Suppressor macrophage treated with lipopolysaccharide for 1 hour (primary cell): ENCODE measurements at regions not wholly inside any gene's neighbourhood (a gene's known extent, or its start where the extent isn't known, plus 50 kb on each side); places are given as distances from the start of the nearest gene placed in this dataset.

ENCODE experiments used
- DNase-seq, 3 donors: peaks; one replicate each; pipeline ENCODE4 v3.0.0-alpha.2; 2020 to 2022

- DNase-seq = no peak
These were observed 206.5 kb upstream of the PPP2R2D start for GRCh38 chr10:131694168-131694780.

- no peak for DNase-seq
These were observed 205.9 kb upstream of the PPP2R2D start for GRCh38 chr10:131694781-131695495.

DNA sequence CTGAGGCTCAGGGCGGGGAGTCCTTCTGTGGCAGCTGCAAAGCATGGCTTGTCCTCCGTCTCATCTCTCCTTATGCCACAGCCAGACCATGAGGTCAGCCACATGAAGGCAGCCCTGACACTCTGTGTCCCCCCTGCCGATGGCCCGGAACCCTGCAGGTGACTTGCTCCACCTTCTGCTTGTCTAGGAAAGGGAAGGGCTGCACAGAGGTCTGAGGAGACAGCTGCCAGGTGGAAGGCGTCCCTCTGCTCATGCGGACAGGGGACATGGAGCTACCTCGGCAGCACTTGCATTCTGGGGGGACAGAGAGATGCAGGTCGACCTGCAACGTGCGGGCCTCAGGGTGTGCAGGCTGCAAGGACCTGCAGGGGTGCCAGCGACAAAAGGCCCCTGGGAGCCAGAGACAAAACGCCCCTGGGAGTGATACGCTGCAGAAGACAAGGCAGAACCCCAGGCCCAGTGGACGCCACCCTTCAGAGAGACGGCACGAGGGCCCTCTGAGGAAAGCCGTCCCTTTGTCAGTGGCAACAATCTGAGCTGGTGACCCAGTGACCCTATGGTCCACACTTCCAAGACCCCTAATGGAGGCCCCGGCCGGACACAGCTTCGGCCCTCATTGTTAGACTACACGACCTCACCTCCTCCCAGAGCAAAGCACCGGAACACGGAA, 205.2 kb upstream of the PPP2R2D start:
- no peak for DNase-seq

DNA sequence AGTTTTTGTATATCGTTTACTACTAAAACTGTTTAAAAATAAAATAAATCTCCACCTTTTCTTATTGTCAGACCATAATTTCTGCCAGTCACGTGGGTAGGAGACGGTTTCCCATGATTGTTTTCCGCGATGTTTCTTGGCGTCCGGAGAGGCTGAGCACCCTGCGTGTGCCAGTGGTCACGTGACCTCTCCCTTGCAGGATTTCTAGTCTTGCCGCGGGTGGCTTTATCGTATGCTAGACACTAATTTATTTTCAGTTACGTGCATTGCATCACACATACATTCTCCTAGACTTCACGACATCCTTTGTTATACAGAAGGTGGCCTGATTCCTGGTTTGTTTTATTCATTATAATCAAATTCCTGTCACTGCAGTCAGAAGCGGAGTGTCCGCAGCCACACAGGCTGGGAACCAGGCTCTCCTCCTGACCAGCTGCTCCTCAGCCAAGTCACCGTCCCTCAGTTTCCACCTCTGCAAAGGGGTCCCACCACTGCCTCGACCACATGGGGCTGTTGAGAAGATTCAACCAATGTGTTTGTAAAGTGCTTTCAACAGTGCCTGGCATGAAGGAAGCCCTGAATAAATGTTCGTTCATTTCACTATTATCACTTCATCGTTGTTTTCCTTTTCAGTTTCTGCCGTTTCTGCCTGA, 203.2 kb upstream of the PPP2R2D start:
- no peak for DNase-seq

DNA sequence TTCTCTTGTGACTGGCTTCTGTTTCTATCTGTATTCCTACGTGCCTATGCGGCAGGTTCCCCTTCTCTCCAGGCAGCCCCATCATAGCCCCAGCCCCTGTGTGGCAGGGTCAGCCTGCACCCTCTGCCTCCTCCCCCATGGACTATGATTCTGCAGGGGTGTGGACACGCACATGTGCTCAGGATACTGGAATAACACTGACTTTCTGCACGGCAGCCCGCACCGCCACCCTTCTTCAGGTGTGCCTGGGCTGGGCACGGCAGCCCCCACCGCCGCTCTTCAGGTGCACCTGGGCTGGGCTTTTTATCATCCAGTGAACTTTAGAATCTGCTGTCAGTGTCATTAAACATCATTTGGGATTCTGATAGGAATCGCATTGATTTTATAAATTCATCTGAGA, 202.6 kb upstream of the PPP2R2D start:
- no peak for DNase-seq

DNA sequence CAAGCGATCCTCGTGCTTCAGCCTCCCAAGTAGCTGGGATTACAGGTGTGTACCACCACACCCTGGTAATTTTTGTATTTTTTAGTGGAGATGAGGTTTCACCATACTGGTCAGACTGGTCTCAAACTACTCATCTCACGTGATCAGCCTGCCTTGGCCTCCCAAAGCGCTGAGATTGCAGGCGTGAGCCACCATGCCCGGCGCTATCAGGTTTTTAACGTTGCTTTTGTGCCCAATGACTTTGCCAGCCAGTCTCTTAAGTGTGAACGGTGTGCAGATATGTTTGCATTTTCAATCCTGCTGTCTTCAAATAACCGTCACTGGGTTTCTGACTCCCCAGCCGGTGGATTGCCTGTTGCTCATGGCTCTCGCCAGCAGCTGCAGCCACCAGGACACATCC, 201.8 kb upstream of the PPP2R2D start:
- DNase-seq = no peak

GRCh38 chr10:131700032-131700431, 200.8 kb upstream of the PPP2R2D start:
- no peak for DNase-seq

- no peak for DNase-seq
These were observed 200.3 kb upstream of the PPP2R2D start for GRCh38 chr10:131700506-131700905.

DNA sequence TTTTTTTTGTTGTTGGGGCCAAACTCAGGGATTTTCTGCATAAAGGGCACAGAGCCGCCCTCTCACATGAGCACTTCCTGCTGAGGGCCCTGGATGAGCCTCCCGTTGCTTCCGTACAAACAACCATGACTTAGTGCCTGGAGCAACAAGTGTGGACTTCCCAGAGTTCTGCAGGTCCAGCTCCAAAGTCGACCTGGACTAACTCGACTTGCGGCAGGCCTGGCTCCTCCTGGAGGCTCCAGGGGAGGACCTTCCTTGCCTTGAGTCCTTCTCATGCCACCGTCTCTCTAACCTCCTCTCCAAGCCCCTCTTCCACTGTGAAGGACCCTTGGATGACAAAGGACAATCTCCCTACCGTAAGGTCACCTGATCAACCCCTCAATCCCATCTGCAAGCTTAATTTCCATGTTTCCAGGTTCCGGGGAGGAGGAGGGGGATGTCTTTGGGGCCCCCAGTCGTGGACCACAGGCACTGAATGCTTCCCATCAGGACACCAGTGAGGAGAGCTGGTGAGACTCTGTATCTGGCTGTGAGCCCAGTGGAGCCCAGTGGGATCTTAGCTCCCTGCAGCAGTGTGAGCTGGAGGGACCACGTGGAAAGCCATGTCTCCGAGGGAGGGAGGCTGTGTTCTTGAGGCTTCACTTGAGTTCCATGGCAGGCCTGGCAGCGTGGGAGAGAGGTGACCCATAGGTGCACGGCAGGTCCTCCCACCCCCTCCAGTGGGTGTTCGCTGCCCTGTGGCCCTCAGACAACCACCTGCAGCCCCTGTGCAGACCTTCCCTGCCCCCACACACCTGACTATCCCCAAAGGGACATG, 199.5 kb upstream of the PPP2R2D start:
- no peak for DNase-seq

GRCh38 chr10:131702531-131703356, 198.1 kb upstream of the PPP2R2D start:
- DNase-seq = no peak

DNA sequence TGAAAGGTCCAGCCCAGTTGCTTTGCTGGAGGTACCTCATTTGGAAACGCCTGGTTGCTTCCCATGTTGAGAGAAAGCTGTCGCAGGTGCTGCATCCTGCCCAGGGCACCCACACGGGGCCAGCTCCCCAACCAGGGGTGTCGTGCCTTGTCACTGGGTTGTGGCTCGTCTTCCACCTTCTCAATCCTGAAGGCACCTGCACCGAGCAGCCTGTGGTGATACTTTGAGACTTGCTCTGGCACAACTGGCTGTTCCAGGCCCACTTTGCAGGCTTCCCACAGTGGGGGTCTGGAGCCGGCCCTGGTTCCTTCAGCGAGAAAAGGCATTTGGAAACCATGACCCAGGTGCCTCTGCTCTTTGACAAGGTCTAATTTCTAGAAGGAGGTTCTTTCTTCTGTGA, 197.3 kb upstream of the PPP2R2D start:
- DNase-seq = no peak

- no peak for DNase-seq
These were observed 196.9 kb upstream of the PPP2R2D start for GRCh38 chr10:131703941-131704340.

DNA sequence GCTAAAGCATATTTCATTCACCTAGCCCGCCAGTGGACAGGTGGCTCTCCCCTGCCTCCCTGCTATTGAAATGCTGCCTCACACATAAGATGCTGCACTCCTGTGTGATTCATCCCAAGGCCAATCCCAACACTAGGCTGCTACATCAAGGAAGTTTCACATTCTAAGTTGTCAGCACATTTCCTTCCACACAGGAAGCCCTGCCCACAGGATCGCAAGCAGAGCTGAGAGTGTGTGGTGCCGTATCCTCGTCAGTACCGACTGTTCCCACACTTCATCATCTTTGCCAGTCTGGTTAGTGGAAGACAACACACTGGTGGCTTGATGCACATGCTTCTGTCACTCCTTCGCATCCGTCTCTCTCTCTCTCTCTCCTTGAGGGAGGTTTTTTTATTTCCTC, 194.3 kb upstream of the PPP2R2D start:
- no peak for DNase-seq

DNA sequence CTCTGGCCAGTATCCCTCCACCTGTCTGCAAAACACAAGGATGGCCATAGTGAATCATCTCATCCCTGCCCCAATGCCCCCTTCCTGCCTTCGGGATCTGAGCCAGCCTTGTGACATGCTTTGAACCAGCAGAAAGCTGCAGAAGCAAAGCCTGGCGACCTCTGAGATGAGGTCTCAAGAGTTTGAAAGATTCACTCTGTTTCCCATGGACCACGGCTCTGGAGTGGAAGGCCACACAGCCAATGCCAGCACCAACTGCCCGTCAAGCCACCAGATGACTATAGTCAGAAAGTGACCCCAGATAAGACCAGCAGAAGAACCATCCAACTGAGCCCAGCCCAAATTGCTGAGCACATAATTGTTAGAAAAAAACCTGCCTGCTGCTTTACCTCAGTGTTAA, 193.9 kb upstream of the PPP2R2D start:
- DNase-seq = no peak

GRCh38 chr10:131708225-131708880, 192.5 kb upstream of the PPP2R2D start:
- DNase-seq = no peak

- DNase-seq = no peak
These were observed 190.5 kb upstream of the PPP2R2D start for GRCh38 chr10:131710142-131710861.

- no peak for DNase-seq
These were observed 178.7 kb upstream of the PPP2R2D start for GRCh38 chr10:131722121-131722520.

- DNase-seq = no peak
These were observed 178.1 kb upstream of the PPP2R2D start for GRCh38 chr10:131722525-131723264.

- no peak for DNase-seq
These were observed 177.3 kb upstream of the PPP2R2D start for GRCh38 chr10:131723297-131724168.
